Dedifferentiated amniotic fluid mesenchymal stem cell (primary cell): ENCODE measurements at regions not wholly inside any gene's neighbourhood (a gene's known extent, or its start where the extent isn't known, plus 50 kb on each side); places are given as distances from the start of the nearest gene placed in this dataset.
"Not testable (repeated sequence)": the region's sequence is repeated elsewhere in the genome, so short reads cannot be mapped to it uniquely, and the experiment has no call there.

Source experiments
- DNase-seq: peaks from one replicate; pipeline ENCODE4 v3.0.0-alpha.2; 2016; ENCODE audit errors: extremely low spot score

DNA sequence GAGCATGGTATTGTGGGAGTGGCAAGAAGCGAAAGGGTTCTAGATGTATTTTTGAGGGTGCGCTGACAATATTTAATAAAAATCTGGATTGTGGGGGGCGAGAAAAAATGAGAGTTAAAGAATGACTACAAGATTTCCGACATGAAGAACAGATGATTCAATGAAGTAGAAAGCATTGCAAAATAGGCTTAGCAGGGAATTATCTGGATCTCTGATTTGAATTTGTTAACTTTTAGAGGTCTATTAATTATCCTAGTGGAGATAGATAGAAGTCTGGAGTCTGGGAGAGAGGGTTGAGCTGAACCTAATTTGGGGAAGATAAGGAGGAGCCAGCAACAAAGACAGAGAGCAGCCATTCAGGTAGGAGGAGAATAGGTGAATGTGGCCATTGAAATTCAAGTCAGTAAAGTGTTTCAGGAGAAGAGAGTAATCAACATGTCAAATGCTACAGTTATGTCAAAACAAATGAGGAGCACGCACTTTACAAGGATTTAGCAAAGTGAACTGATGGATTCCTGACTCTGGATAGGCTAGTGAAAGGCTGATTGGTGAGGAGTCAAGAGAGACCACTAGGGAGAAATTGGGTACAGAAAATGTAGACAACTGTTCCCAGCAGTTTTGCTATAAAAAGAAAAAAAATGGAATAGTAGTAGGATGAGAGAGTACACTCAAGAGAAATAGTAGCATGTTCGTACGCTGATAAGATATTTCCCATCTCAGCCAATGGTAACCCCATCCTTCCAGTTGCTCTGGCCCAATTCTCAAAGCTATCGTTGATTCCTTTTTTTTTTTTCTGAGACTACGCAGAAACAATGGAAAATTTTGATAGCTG, 393.2 kb upstream of the CXADR start:
- DNase-seq, result no peak

- not testable (repeated sequence) for DNase-seq
These were observed 385.4 kb upstream of the CXADR start for GRCh38 chr21:17127395-17127794.

DNA sequence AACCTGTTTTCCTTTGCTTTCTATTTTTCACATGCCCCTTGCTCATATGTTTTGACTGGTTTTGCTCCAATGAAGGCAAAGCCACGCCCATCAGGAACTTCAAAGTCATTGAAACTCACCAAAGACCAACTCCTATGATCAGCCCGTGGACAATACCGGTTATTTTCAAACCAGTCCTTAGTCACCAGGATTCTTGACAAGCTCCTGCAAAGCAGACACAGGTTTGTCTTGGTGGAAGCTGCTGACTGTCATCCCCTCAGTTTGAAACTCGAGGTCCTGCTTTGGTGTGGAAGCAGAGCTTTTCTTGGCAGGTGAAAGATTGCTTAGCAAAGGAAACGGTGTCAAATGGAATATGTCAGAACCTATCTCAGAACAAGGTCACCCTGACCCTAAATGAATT, 384.7 kb upstream of the CXADR start:
- DNase-seq, result no peak

DNA sequence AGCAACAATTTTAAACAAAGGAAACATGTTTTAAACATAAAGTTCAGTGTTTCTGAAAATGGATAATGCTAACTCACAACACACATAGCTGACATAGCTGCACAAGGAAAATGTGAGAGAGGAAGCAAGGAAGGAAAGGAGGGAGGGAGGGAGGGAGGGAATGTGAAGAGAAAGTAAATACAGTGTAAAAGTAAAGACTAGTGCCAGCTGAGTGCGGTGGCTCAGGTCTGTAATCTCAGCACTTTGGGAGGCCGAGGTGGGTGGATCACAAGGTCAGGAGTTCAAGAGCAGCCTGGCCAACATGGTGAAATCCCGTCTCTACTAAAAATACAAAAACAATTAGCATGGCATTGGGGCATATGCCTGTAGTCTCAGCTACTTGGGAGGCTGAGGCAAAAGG, 373.7 kb upstream of the CXADR start:
- not testable (repeated sequence) for DNase-seq

- no peak for DNase-seq
These were observed 373.1 kb upstream of the CXADR start for GRCh38 chr21:17139696-17140095.

GRCh38 chr21:17146426-17146825, 366.4 kb upstream of the CXADR start:
- DNase-seq, result no peak

GRCh38 chr21:17159697-17160096, 353.1 kb upstream of the CXADR start:
- no peak for DNase-seq

- no peak for DNase-seq
These were observed 327.2 kb upstream of the CXADR start for GRCh38 chr21:17185674-17186073.

DNA sequence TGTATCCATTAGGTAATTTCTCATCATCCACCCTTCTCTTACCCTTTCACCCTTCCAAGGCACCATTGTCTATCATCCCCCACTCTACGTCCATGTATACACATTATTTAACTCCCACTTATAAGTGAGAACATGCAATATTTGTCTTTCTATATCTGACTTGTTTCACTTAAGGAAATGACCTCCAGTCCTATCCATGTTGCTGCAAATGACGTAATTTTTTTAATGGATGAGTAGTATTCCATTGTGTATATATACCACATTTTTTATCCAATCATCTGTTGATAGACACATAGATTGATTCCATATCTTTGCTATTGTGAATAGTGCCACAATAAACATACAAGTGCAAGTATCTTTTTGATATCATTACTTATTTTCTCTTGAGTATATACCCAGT, 322.9 kb upstream of the CXADR start:
- DNase-seq, result no peak

DNA sequence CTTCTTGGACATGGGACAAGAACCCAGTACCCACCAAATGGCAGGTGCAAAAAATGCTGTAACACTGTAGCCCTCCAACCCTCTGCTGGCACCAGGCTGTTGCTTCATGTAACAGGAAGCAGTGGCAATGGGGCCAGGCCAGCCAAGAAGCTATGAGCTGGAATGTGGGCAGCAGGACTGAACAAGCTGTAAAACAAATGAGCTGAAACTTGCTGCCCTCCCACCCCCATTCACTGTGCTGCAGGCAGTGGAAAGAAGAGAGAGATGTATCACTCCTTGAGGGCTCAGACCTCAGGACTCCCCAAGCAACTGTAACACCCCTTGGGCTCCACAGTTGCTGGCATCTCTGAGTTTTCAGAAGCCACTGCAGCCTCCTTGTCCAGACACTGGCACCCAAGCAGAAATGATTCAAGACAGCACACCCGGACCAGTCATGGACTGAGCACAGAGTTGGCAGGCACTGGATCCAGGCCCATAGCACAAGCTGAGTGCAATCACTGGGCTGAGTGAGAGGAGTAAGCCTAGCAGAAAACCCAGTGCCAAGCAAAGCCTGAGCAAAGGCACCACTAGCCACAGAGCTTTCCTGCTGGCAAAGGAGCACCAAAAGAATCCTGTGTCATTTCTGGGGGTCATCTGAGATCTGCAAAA, 321.4 kb upstream of the CXADR start:
- no peak for DNase-seq

GRCh38 chr21:17195351-17195750, 317.5 kb upstream of the CXADR start:
- DNase-seq, result no peak

DNA sequence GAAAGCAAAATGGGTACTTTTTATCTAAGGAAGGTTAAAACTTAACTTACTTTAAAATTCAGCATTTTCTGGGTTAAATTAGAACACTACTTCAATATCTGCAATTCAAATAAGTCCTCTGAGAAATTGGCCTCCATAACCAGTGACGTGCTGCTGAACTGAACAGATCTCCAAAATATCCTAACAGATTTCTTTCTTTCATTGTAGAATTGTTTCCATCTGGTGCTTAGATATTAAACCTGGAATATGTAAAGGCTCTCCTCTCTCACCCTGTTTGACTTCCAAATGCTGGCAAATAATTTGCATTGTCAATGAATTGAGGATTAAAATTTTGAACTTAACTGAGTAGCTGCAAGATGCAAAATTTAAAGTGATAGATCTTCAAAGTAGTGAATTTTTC, 316.9 kb upstream of the CXADR start:
- no peak for DNase-seq

DNA sequence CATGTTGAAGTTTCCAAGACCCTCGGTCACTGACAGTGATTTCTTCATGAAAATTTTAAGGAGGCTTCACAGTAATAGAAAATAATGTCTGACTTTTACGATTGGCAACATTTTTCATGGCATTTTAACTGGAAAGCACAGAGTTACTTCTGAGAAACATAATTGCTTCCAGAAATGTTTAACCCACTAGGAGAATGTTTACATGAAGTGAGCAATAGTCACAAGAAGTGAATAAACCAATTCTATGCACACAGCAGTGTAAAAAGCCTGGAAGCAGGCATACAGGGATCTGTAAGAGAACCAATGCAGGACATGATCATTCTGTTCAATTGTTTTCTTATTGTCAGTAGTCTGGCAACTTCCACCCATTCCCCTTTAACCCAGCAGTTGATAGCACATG, 316.2 kb upstream of the CXADR start:
- no peak for DNase-seq

DNA sequence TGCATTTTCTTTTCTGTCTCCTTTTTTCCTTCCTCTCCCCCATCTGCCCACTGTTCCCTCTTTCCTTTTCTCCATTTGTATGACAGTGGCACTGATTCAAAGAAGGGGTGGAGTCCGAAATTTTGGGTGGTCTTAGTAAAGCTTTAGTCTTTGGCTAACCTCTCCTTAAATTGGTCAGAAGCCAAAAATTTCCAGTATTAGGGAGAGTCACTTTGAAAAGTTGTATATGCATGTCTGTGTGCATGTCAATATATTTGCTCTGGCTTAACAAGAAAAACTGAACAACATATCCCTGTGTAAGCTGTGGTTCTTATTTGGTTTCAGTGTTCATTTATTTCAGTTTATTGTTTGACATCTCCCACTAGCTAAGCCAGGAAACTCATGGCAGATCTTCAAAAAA, 314.8 kb upstream of the CXADR start:
- no peak for DNase-seq

DNA sequence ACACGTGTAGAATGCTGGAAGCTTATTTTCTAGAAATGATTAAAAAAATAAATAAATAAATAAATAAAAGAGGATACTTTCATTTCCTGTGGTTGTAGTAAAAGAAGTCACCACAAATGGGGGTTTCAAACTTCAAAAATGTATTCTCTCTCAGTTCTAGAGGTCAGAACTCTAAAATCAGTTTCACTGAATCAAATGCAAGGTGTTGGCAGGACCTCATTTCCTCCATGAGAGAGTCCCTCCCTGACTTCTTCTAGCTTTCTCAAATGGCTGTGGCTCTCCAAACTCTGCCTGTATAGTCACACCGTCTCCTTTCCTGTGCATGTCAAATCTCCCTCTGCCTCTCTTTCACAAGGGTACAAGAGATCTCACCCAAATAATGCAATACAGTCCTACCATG, 312.6 kb upstream of the CXADR start:
- DNase-seq, result no peak

- DNase-seq, result no peak
These were observed 311.0 kb upstream of the CXADR start for GRCh38 chr21:17201741-17202260.

GRCh38 chr21:17214801-17215200, 298.0 kb upstream of the CXADR start:
- no peak for DNase-seq

DNA sequence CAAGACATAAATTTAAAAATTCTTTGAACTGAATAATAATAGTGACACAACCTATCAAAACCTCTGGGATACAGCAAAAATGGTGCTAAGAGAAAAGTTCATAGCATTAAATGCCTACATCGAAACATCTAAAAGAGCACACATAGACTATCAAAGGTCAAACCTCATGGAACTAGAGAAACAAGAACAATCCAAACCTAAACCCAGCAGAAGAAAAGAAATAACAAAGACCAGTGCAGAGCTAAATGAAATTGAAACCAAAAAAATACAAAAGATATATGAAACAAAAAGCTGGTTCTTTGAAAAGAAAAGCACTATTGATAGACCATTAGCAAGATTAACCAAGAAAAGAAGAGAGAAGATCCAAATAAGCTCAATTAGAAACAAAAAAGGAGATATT, 293.8 kb upstream of the CXADR start:
- not testable (repeated sequence) for DNase-seq

DNA sequence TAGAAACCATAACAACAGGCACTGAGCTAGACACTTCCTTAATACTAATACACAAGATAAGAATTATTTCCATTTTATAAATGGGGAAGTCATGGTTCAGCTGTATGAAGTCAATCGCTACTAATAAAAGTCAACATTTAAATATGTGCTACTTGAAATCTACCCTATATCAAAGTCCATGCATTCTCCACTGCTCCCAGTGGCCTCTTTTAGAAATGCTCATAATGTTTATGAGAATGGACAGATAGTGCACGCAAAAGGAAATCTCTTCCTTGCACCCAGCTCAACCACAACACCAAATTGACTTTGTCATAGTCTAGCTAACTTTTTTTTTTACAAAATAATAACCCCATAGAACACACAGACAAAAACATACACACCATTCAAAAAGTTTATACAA, 281.7 kb upstream of the CXADR start:
- DNase-seq, result no peak

DNA sequence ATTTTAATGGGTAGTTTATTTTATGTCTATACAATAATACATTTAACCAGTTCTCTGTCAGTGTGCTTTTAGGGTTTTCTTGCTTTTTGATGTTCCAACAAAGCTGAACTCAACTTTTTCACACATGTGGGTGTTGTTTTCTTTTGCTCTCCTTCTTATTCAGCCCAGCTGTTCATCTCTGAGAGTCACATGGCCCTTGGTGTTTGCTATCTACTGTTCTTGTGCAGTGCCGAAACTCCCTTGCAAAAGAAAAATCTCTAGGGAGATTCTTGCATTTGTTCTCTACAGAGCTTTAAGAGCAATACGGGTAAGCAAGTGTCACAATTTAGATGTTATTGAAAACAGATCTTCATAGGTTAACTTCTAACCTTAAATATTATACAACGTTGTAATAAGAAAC, 281.1 kb upstream of the CXADR start:
- no peak for DNase-seq

DNA sequence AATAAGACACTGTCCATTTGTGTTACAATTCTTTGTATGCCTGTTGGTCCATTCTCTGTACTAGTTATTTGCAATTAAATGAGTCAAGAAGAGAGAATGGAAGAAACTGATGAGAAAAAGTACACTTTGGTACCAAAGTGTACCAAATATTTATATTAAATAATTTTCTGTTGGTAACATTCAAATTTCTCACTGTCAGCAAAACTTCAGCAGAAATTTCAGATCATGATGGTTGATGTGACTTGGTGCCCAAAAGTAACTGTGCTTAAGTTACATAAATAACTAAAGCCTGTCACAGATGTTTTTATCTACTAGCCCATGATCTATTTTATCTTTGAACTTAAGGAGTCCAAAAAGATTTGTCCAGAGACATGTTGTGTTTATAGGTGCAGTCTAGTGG, 274.4 kb upstream of the CXADR start:
- DNase-seq, result no peak

- DNase-seq, result no peak
These were observed 262.0 kb upstream of the CXADR start for GRCh38 chr21:17250778-17251241.

DNA sequence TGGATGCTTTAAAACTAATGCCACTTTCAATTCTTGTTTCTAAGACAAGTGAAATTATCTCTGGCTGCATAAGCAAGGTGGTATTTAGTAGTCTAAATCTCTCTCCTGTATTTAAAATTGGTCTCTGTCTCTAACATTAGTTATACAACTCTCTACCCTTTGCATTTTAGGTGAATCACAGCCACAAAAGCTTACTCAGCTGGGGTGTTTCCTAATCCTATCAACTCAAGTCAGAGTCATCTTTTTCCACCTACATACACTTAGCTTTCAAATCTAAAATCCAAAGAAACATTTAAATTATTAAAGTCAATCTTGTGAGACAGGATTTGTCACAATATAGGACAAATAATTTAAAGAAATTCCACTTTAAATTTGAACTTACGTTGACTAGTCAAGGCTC, 255.1 kb upstream of the CXADR start:
- no peak for DNase-seq
